HG03064 (cell line): ENCODE measurements at regions not wholly inside any gene's neighbourhood (a gene's known extent, or its start where the extent isn't known, plus 50 kb on each side); places are given as distances from the start of the nearest gene placed in this dataset.

Source experiments
- ATAC-seq: cut with Tn5 transposase; IDR thresholded peaks from one replicate; pipeline ENCODE4 v1.9.1; 2021; ENCODE audit warnings: low read depth; ENCODE audit not compliant: unreplicated experiment

DNA sequence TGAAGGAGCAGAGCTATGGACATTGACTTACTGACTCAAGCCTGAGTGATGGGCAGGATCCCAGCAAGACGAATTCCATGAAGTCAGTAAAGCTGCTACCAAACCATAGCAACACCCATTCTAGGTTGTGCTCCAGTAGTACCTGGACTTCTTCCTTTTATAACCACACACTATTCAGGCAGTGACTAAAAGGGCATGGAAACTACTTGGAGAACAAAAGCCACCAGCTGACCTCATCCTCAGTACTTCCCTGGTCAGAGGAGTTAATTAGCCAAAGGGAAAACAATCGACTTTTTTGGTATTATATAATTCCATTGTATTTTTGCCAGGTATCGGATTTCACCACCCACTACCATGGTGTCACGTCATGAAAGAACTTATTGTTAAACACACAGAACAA lies 237.1 kb downstream of the TTC32 start:
- no peak for ATAC-seq

GRCh38 chr2:19659024-19659792 lies 242.6 kb downstream of the TTC32 start:
- no peak for ATAC-seq

DNA sequence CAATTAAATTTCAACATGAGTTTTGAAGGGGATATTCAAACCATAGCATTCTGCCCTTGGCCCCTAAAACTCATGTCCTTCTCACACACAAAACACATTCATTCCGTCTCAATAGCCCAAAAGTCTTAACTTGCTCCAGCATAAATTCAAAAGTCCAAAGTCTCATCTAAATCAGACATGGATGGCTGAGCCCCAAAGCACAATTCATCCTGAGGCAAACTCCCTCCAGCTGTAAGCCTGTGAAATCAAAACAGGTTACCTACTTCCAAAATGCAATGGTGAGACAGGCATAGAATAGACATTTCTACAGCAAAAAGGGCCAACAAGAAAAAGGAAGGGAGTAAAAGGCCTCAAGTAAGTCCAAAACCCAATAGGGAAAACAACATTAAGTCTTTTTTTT lies 245.8 kb downstream of the TTC32 start:
- ATAC-seq: no peak

DNA sequence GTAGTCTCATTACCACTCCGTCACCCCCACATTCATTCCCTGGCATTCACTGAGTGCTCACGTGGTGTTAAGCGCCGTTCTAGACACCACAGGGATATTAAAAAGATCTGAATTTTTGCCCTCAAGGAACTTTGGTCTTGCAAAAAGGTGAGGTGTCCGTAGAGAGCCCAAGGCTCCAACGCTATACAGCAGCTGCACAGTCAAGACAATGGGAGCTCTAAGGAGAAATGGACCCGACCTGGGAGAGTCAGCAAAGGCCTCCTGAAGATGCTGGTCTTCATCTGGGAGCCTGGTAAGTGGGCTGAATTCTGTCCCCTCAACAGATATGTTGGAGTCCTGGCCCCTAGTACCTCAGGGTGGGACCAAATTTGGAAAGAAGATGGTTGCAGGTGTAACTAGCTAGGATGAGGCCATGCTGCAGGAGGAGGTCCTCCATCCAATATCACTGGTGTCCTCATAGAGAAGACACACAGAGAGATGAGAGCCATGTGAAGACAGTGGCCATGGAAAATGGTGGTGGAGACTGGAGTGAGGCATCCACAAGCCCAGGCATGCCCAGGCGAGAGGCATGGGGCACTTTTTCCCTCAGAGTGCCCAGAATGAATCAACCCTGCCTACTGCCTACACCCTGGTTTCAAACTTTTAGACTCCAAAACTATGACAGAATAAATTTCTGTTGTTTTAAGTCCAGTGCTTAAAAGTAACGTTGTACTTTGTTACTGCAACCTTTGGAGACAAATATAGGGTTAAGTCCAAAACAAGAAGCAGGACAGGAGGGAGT lies 247.3 kb downstream of the TTC32 start:
- no peak for ATAC-seq

- no peak for ATAC-seq
Measured at GRCh38 chr2:19653509-19653908, 248.3 kb downstream of the TTC32 start.

DNA sequence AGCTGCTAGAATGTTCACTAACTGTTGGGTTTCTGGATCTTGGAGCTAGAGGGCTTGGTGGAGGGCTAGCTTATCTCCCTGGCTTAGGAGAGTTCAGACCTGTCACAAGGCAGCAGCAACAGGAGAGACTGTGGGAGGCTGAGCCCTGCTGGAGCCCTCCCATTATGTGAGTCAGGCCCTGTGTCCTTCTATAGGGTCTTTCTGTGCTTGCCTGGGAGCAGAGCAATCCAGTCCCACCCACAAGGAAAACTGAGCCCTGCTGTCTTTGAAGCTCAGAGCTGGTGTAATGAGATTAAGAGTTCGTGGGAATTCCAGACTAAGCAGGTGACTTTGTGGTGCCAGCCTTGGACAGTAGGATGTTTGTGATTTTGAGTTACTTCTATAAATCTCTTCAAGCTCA lies 249.0 kb downstream of the TTC32 start:
- no peak for ATAC-seq

- no peak for ATAC-seq
Measured at GRCh38 chr2:19651466-19651865, 250.3 kb downstream of the TTC32 start.

- no peak for ATAC-seq
Measured at GRCh38 chr2:19649785-19650380, 251.9 kb downstream of the TTC32 start.

DNA sequence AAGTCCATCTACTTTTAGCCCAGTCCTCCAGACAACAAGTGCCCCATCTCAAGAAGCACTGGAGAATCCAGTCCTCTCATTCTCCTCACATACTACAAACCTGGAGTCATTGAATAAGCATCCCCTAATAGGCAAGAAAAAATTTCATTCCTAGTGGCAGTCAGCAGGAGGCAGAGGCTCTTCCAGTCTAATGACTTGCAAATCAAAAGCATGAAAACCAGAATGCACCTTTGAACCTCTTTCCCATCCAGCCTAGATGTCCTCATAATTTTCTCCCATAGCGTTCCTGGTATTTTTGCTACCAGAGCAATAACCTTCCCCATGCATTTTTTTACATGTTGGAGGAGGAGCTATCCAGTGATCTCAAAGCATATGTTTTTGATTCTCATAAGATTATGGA lies 252.6 kb downstream of the TTC32 start:
- no peak for ATAC-seq

DNA sequence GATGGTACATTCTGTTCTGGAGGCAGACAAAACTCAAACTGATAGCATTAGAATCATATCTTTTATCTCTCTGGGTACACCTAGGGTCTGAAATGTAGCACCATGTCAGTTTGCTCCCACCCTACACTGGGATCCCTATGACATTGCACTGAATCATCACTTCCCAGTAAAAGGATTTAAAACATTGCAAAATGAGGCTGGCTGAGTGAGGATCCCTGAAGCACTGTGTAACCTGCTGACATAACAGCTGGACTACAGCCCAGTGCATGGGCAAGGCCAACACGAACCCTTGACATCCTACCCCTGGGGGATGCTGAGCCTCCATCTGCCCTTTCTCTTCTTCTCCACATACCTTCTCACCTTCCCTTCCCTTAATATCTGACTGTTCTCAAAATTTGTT lies 253.2 kb downstream of the TTC32 start:
- no peak for ATAC-seq

DNA sequence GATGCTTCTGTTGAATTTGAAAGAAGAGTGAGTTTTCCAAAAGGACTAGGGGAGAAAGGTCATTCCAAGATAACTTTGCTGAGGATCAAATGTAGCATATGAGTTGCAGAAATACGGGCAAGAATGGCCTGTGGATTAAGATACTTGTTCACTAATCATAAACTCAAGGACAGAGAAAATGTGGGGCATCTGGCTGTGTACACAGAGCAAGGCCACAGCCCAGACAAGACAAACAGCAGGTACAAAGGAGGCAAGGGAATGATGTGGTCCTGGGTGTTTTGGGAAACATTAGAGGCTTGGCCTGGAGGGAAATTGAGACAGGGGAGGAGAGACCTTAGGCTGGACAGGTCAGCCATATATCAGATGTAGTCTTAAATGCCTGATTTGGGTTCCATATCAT lies 254.8 kb downstream of the TTC32 start:
- no peak for ATAC-seq

DNA sequence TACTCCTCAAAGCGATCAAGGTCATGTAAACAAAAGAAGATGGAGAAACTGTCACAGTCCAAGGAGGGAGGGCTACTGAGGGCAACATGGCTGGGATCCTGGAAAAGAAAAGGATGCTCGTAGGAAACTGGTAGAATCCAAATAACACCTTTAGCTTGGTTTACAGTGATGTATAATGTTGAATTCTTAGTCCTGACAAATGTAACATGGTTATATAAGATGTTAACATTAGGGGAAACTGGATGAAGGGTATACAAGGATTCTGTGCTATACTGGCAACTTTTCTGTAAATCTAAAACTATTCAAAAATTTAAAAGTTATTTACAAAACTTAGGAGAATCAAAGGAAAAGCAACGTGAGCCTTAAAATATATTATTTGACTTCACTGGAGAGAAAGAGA lies 257.0 kb downstream of the TTC32 start:
- no peak for ATAC-seq

DNA sequence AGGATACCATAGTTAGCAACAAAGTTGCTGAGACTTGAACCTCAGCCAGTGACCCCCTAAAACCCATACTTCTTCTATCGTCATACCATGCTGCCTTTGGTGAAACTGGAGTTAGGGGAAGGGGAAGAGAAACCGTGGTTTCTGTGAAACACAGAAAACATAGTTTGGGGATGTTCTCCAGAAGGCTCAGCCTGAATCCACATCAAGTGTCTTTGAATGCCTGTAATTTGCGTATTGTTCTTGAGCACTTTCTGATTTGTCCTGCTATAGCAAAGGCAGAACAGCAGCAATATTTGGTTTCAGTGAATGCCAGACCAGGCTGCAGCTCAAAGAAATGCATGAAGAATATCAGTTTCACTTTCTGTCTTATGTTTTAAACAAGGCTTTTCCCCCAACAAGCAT lies 258.7 kb downstream of the TTC32 start:
- peak; percentile 70 for ATAC-seq

GRCh38 chr2:19642501-19642900 lies 259.3 kb downstream of the TTC32 start:
- ATAC-seq: no peak

DNA sequence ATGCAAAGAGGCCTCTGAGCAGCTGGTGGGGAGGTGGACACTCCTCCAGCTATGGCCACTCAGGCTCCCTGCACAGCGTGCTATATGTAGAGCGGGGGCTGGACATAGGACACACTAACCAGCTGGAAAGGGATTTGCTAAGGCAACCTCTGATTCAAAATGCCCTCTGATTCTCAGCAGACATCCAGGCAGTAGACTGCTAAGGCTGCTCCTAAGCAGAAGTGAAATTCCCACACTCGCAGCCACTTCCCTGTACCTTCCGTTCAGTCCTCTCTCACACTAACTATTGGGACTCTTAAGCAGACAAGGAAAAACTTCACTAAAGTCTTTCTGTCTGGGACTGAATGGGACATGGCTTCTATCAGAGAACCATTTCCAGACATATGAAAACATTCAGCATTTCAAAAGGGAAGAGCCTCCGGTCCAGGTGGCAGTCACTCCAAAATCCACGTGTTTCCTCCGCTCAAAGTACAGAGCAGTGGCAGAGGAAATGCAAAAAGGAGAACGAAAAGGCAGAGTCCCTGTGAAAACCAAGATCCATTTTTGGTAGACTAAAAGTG lies 265.8 kb downstream of the TTC32 start:
- no peak for ATAC-seq

- no peak for ATAC-seq
Measured at GRCh38 chr2:19632403-19632991, 269.3 kb downstream of the TTC32 start.

GRCh38 chr2:19631871-19632270 lies 269.9 kb downstream of the TTC32 start:
- no peak for ATAC-seq

DNA sequence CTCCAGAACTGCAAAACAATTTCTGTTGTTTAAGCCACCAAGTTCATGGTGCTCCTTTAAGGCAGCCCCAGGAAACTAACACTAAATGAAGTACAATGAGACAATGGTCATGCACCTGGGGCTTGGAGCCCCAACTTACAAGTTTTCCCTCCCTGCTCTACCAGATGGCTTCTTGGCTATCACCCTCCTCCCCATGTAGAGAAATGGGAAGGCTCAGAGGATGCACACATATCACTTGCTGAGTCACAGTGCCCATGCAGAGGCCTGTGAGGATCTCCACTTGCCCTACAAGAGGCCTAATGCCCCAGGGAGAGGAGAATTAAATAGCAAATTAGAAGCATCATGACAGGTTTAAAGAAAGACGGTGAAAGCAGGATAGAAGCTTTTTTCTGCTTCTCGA lies 270.9 kb downstream of the TTC32 start:
- no peak for ATAC-seq

DNA sequence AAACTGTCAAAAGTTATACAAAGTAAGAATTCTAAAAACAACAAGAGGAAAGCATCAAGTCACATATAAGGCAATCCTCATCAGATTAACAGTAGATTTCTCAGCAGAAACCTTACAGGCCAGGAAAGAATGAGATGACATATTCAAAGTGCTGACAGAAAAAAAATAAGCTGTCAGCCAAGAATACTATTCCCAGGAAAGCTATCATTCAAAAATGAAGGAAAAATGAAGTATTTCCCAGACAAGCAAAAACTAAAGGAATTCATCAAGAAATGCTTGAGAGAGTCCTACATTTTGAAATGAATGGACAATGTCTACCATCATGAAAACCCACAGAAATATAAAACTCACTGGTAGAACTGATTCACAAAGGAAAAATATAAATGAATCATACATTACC lies 268.9 kb upstream of the OSR1 start:
- ATAC-seq: no peak

- no peak for ATAC-seq
Measured at GRCh38 chr2:19623488-19623887, 265.1 kb upstream of the OSR1 start.

GRCh38 chr2:19617257-19617848 lies 258.9 kb upstream of the OSR1 start:
- no peak for ATAC-seq
